ENCODE measurements at regions not wholly inside any gene's neighbourhood (a gene's known extent, or its start where the extent isn't known, plus 50 kb on each side); places are given as distances from the start of the nearest gene placed in this dataset.
A peak's percentile ranks its signal among the peaks of the same experiment; 100 is the strongest.

DNA sequence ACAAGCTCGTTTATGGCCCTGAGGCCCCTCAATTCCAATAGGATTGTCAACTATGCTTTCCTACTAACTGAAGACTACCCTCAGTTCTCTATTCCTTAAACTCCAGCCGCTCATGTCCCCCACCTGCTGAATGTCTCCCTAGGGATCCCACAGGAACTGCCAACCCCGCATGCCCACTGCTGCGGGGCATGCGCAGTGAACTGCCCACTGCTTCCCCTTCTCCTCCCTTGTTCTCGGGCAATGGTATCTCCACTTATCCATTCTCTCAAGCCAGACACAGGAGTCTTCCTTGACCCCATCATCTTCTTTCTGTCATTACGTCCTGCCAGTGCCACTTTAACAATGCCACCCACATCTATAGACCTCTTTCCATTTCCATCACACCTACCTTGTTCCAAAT, 90.0 kb downstream of the FGF18 start:
- no peak for DNase-seq (ENCODE audit: low read depth in 2 of 3, low spot score in 1 of 3)

DNA sequence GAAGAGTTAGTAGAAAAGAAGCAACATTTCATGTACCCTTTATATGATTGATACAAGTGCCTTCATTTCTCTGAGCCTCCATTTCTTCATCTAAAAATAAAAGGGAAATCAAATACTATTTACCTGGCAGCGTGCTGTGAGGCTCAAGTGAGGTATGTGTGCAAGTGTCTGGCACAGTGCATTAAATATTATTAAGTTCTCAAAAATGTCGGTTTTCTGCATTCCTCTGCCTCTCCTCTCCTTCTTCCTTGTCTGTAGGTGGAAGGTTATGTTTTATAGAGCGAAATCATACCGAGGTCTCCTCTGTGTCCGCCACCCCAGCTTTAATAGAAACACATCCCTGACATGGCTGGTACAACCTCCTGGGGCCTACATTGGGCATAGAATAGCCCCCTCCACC, 93.0 kb downstream of the FGF18 start:
- no peak for DNase-seq (ENCODE audit: low read depth in 2 of 3, low spot score in 1 of 3)

DNA sequence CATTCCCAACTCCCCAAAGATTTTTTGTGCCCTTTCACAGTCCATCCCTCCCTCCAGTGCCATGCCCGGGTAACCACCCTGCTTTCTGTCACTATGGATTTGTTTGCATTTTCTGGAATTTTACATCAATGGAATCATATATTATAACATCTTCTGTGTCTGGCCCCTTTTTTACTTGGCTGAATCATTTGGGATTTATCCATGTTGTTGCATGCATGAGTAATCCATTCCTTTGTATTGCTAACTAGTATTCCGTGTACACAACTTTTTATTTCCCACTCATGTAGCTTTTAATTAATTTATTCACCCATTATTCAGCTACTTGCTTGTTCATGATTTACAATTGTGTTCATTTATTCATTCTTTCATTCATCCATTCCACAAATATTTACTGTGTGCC, 94.1 kb downstream of the FGF18 start:
- DNase-seq (ENCODE audit: low read depth in 2 of 3, low spot score in 1 of 3): no peak

DNA sequence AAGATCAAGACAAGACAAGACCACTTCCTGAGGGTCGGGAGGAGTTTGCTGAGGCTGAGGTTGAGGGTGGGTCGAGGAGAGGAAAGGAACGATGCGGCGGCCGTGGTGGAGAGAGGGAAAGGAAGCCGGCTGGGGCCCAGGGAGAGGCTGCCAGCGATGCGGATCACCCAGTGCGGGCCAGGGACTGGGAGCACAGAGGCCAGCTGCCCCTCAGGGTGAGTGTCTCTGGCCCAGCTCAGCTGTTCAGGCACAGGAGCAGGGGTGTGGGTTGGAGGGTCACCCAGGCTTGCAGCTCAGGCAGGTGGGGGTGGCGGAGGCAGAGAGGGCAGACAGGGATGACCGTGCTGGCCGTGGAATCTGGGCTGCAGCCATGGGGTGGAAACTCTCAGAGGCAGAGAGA, 99.5 kb downstream of the FGF18 start:
- no peak for DNase-seq (ENCODE audit: low read depth in 2 of 3, low spot score in 1 of 3)

- no peak for DNase-seq (ENCODE audit: low read depth in 2 of 3, low spot score in 1 of 3)
These were observed 101.1 kb downstream of the FGF18 start for GRCh38 chr5:171520300-171521174.

DNA sequence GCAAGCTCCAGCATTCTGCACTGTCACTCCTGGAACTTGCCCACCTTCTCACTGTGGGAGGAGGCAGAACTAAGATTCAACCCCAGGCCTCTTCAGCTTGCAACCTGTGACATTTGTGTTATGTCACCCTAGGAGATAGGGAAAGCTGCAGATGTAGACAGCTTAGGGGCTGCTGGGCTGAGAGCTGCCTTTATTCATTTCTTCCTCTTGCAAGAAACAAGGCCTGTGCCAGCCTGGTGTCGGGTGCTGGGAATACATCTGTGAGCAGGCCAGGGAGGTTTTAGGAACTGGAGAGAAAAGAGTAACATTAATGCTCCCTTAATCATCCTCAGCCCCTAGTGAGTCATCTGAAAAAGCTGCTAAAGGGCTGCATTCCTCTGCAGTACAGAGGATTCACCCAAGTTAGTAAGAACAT, 101.8 kb downstream of the FGF18 start:
- no peak for DNase-seq (ENCODE audit: low read depth in 2 of 3, low spot score in 1 of 3)

GRCh38 chr5:171521679-171522078, 102.2 kb downstream of the FGF18 start:
- DNase-seq (ENCODE audit: low read depth in 2 of 3, low spot score in 1 of 3): no peak

DNA sequence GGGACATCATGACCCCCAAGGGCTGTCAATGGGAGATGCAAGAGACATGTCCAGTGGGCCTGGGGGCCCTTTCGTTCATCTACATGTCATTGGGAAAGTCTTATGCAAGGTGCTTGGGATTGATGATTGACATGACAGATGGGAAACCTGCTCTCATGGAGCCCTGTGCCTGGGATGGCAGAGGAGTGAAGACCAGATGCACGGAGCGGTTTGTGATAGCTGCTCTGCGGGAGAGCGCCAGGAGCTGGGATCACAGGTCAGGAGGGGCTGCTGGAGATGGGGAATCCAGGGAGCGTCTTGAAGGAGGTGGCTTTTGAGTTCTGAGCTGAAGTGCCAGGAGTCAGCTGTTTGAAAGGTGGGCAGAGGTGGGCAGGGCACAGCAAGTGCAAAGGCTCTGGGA, 104.3 kb downstream of the FGF18 start:
- DNase-seq (ENCODE audit: low read depth in 2 of 3, low spot score in 1 of 3): no peak

GRCh38 chr5:171524466-171524865, 105.0 kb downstream of the FGF18 start:
- DNase-seq (ENCODE audit: low read depth in 2 of 3, low spot score in 1 of 3): no peak

- no peak for DNase-seq (ENCODE audit: low read depth in 2 of 3, low spot score in 1 of 3)
These were observed 105.6 kb downstream of the FGF18 start for GRCh38 chr5:171525085-171525484.

- no peak for DNase-seq (ENCODE audit: low read depth in 2 of 3, low spot score in 1 of 3)
These were observed 108.6 kb downstream of the FGF18 start for GRCh38 chr5:171528036-171528435.

- DNase-seq (ENCODE audit: low read depth in 2 of 3, low spot score in 1 of 3): no peak
These were observed 109.6 kb downstream of the FGF18 start for GRCh38 chr5:171528865-171529614.

DNA sequence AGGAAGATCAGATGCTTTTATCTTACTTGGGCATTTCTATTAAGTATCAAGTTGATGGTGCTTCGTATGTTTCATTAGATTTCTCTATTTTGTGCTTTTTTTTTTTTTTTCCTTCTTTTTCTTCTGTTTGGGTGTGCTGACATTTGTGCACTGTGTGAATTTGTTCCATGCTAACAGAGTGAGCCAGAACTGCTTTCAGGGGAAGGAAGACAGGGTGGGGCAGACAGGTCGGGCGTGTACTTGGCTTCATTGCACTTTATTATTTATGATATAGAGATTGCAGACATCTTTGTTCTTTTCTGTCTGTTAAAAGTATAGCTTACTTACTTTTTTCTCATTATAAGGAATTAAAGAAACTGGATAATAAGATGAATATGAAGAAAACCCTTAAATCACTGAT, 112.2 kb downstream of the FGF18 start:
- no peak for DNase-seq (ENCODE audit: low read depth in 2 of 3, low spot score in 1 of 3)

- DNase-seq (ENCODE audit: low read depth in 2 of 3, low spot score in 1 of 3): no peak
These were observed 113.7 kb downstream of the FGF18 start for GRCh38 chr5:171533153-171533552.

DNA sequence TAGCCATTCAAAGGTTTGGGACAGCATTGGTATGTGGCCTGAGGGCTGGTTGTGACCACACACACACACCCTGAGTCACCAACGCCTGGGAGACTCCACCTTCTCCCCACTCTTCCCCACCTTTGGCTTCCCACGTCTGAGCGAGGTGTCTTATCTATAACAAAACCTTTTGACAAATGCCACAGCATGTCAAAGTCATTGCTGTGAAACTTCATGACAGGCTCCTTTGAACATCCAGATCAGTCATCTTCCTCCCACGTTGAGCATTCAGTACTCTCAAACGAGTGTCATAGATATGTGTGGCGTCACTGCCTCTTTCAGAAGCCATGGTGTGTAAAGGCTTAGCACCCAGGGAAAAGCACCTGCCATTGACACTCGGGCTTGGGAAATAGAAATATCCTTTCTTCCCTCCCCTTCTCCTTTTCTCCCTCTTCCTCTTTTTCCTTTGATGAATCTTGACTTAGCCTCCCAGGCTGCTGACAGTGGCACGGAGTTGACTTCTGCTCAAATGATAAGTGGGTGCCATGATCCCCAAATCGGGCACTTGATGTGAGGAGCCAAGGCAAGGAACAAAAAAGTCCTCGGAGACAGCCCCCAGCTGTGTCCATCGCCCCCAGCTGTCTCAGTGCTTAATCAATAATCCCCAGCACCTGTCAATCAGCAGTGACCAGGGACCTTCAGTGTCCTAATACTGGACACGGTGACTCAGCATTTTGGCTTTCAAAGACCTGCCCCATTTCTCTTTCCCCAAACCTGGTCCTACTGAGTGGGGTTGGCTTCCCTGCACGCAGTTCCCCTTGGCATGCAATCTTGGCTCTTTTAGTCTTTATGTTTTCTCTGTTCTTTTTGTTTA, 114.8 kb downstream of the FGF18 start:
- peak in 2 of 3 donors; percentile 8 to 18 for DNase-seq (ENCODE audit: low read depth in 2 of 3, low spot score in 1 of 3)

GRCh38 chr5:171535162-171535561, 115.7 kb downstream of the FGF18 start:
- DNase-seq (ENCODE audit: low read depth in 2 of 3, low spot score in 1 of 3): no peak

GRCh38 chr5:171537070-171537849, 117.8 kb downstream of the FGF18 start:
- DNase-seq (ENCODE audit: low read depth in 2 of 3, low spot score in 1 of 3): no peak

DNA sequence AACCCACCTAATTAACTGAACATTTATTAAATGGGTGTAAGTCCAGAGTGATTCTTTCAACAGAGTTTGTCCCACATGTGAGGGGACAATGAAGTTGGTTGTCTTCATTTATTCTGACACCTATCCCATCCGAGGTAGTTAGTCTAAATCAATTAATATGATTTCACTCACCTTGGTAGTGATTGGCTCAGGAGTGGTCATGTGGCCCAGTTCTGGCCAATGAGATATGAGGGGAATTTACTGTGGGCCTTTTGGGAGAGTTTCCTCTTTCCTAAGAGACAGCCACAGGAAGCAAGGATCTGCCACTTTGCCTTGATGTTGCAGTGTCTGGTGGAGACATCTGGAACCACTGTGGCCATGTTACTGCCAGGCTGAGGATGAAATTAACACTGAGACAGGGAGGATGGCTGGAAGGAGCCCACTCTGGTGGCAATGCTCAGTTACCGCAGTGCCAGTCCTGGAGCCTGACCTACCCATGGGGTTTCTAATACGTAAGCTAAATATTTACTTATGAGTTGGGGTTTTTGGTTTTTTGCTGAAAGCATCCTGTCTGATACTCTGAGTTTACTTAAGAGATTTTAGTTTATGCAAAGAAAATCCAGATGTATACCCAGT, 118.6 kb downstream of the FGF18 start:
- no peak for DNase-seq (ENCODE audit: low read depth in 2 of 3, low spot score in 1 of 3)

DNA sequence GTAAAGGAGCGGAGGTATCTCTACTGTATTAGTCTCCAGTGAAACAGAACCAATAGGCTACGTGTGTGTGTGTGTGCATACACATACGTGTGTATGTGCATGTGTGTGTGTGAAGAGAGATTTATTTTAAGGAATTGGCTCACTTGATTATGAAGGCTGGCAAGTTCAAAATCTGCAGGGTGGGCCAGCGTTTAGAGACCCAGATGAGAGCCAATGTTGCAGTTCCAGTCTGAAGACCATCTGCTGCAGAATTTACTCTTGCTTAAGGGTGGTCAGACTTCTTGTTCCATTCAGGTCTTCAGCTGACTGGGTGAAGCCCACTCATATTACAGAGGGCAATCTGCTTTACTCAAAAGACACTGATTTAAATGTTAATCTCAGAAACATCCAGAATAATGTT, 119.2 kb downstream of the FGF18 start:
- no peak for DNase-seq (ENCODE audit: low read depth in 2 of 3, low spot score in 1 of 3)

GRCh38 chr5:171540865-171541264, 121.4 kb downstream of the FGF18 start:
- no peak for DNase-seq (ENCODE audit: low read depth in 2 of 3, low spot score in 1 of 3)

All from stimulated activated CD4-positive, alpha-beta T cell treated with anti-CD3 and anti-CD28 coated beads, Interleukin-12 subunit alpha, Interleukin-12 subunit beta, amount 100 ng/mL, for 48 hours (primary cell).